NCI-H524 treated with DMSO at 0.1 percent for 48 hours (cell line): ENCODE measurements at regions not wholly inside any gene's neighbourhood (a gene's known extent, or its start where the extent isn't known, plus 50 kb on each side); places are given as distances from the start of the nearest gene placed in this dataset.
"Not testable (repeated sequence)": the region's sequence is repeated elsewhere in the genome, so short reads cannot be mapped to it uniquely, and the experiment has no call there.

ENCODE experiments used
- DNase-seq: peaks from one replicate; lab custom pipeline; 2025; lab: John Stamatoyannopoulos, UW

DNA sequence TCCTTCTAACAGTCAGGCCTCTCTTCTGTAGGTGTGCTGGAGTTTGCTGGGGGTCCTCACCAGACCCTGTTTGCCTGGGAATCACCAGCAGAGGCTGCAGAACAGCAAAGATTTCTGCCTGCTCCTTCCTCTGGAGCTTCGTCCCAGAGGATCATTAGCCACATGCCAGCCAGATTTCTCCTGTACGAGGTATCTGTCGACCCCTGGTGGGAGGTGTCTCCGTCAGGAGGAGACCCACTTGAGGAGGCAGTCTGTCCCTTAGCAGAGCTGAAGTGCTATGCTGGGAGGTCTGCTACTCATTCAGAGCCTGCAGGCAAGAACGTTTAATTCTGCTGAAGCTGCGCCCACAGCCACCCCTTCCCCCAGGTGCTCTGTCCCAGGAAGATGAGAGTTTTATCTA lies 611.1 kb upstream of the COBL start:
- no peak for DNase-seq

DNA sequence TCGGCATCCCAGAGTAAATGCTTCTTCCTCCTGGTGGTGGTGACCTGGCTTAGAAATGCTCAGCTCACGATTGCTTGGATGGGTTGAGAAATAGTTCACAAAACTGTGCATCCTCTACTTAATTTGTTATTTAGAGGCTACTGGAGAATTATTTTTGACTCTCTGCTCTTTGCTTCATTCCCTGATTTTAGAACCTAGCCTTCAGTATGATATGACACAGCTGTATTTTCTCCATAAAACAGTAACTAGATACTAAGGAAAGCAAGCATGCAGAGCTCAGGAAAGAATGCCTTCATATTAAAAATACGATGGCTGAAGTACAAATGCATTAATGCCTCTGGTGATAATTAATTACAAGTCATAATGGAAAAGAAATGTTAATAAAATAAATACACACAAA lies 602.0 kb upstream of the COBL start:
- no peak for DNase-seq

DNA sequence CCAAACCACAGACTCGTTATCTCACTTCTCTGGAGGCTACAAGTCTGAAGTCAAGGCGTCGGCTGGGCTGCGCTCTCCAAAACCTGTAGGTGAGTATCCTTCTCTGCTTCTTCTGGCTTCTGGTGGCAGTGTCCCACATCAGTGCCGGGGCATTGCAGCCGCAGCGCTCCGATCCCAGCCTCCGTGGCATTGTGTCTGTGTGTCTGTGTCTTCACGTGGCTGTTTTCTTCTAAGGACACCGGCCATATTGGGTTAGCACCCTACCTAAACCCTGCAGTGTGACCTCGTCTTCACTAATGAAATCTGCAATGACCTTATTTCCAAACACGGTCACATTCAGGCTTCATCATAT lies 584.9 kb upstream of the COBL start:
- DNase-seq, result no peak

DNA sequence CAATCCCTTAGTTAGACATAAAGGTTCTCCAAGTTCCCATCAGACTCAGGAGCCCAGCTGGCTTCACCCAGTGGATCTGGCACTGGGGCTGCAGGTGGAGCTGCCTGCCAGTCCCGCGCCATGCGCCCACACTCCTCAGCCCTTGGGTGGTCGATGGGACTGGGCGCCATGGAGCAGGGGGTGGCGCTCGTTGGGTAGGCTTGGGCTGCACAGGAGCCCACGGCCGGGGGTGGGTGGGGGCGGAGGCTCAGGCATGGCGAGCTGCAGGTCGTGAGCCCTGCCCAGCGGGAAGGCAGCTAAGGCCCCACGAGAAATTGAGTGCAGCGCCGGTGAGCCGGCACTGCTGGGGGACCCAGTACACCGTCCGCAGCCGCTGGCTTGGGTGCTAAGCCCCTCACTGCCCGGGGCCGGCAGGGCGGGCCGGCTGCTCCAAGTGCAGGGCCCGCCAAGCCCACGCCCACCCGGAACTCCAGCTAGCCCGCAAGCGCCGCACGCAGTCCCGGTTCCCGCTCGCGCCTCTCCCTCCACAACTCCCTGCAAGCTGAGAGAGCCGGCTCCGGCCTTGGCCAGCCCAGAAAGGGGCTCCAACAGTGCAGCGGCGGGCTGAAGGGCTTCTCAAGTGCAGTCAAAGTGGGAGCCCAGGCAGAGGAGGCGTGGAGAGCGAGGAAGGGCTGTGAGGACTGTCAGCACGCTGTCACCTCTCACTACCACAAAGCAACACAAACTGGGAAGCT lies 584.3 kb upstream of the COBL start:
- not testable (repeated sequence) for DNase-seq

DNA sequence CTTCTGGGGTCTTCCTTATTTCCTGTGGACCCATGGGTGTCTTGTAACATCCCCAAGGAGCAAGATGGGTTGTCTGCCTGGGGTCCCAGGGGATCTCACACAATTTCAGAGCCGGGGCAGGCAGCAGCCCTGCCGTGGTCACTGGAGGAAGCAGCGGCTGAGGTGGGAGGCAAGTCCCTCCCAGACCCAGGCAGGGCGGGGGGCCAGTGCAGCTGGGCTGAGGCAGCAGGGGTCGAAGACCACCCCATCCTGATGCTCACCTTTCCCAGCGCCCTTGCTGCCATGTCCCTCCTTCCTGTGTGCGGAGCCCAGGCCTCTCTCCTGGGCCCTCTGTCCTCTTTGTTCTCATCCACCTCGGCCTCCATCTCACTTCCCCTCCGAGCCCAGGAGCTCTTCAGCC lies 583.0 kb upstream of the COBL start:
- no peak for DNase-seq

DNA sequence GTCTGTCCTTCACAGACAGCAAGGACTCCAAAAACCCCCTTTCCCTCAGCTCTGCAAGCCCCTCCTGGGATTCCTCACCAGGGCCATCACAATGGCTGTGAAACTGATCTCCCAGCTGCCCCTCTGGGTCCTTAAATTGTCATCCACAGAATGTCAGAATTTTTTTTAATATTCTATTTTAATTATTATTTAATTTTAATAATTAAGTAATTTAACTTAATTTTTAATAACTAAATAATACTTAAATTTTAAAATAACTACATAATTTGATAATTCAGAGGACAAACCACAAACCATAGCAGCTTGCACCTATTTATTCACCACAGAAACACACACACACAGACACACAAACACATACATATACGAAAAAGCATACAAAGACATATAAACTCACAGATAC lies 565.8 kb upstream of the COBL start:
- DNase-seq, result no peak

DNA sequence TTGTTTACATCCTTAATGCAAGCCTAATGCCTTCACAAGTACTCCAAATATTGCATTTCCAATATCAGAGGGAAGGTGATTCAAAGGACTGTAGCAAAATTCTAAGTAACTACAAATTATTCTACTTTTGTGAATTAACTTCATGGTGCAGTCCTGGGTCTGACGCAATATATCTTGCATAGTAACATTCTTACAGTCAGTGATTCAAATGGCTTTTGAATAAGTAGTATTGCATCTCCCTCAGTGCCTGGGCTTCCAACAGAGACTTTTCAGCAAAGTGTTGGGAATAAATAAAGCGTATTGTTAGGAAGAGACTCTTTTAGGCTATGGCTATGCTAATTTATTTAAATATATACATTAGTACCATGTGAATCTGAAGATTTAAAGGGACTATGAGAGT lies 564.7 kb upstream of the COBL start:
- no peak for DNase-seq

DNA sequence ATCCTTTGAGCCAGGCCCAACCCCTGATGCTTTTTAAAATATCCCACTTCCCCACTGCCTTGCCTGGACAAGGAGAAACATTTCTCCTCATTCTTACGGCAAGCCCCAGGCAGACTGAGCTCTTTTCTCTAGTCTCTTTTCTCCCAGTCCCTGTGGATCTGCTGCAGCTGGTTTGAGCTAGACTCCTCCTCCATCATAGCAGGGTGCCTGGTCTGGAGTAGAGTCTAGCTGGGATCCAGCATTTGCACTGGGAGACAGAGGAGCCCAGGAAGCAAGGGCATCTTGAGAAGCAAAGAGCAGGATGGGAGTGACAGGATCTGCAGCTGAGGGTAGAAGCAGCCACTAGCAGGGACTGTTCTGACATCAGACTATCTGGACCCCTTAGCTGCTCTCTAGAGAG lies 562.3 kb upstream of the COBL start:
- no peak for DNase-seq

DNA sequence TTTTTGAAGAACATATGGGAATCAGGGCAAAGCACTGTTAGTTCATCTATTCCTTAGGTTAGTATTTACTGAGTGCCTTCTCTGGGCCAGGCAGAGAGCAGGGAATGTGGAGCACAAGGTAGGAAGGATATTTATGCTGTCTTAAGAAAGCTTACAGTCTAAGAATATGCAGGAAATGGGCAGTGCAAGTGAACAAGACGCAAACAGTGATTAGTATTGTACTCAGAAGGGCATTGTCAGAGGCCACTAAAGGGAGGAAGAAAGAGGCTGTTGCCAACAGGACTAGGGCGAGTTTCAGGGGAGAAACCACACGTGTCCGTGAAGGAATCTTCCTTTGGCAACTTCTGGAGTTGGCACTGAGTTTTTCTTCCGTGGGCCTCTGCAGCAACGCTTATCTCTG lies 552.8 kb upstream of the COBL start:
- DNase-seq, result no peak

DNA sequence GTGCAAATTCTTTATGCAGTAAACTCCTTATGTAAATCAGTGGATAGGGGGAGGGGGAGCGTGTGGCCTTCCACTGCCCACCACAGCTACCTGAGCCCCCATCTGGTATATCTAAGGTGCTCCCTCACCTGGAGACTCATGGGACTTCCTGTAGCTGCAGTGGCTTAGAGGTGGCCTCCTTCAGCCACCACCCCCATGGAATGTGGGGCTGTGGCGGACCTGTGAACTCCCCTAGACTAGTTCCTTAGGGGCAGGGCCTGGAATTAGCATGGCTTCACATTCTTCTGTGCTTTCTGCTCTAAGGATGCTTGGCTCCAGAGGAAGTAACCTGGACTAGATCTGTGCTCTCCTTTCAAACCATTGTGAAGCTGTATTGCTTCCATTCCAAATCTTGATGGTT lies 550.5 kb upstream of the COBL start:
- no peak for DNase-seq

DNA sequence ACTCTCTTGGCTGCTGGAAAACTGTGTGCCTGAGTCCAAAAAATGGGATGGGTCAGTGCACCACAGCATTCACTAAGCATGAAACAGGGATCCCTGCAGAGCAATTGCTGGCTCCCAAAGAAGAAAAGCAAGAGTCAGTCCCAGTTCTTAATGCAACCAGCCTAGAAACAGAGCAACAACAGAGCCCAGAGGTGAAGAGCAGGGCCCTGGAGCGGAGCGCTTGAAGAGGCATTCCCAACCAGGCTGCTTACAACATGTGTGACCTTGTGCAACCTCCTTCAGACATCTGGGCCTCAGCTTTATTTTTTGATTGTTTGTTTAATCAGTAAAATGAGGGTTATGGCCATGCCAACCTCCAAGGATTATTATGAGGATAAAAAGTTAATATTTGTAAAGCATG lies 543.7 kb upstream of the COBL start:
- DNase-seq, result no peak

DNA sequence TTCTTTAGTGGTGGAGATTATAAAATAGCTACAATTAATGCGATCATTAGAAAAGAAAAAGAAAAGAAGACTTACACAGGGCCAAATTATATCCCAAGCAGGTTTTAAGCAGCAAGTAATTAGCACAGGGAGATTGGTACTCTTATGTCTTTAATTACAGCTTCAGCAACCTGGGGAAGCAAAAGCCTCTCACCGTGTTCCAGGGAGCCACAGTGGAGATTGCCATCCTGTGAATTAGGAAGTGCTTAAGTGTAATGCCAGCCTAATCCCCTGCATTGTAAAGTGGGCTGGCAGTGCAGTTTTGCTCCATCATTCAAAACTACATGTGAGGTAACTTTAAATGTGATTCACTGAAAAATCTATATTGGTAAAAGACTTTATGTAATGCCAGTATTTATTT lies 533.5 kb upstream of the COBL start:
- peak; percentile 68 for DNase-seq

DNA sequence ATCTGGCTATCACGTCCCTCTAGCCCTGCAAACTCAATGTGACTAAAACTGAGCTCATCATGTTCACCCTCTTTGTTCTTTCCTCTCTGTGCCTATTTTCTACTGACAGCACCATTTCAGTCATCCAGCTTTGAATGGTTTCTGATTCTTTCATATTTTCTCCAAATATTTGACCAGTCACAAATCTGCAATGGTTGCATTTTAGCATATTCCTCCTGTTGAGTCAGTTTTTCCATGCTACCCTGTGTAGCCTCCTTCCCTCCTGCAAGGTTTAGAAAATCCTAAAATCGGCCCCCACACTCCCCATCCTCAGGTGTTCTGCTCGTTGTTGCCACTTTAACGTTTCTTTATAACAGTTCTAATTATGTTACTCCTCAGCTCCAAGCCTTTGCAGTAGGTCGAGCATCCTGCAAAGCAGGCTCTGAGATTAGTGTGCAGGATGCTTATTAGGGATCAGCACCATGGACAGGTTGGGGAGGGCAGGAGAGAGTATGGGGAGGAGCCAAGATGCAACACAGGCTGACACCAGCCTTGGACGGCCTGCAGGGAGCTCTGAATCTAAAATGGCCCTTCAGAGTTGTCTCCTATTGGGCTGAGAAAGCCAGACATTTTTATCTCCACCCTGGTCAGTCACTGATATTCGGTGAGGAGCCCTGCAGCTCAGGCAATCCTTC lies 531.0 kb upstream of the COBL start:
- no peak for DNase-seq

DNA sequence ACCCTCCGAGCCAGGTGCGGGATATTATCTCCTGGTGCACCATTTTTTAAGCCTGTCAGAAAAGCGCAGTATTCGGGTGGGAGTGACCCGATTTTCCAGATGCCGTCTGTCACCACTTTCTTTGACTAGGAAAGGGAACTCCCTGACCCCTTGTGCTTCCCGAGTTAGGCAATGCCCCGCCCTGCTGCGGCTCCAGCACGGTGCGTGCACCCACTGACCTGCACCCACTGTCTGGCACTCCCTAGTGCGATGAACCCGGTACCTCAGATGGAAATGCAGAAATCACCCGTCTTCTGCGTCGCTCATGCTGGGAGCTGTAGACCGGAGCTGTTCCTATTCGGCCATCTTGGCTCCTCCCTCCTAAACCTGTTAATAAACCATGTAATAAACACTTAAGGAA lies 522.5 kb upstream of the COBL start:
- DNase-seq, result not testable (repeated sequence)

DNA sequence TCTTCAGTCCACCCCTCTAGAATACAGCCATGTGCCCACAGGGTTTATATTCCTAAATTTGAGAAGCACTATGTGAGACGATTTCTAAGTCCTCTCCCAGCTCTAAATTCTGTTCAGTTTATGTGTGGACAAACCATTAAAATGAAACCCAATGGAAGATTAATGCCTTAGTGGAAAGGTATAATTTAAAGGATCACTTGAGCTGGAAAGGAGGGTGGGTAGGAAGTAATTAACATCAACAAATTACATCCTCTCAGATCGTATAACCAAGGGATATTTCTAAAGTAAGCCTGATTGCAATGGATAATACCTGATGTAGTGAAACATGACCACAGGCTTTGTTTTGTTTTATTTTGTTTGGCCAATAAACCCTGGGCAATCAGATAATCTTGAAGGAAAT lies 511.0 kb upstream of the COBL start:
- no peak for DNase-seq

DNA sequence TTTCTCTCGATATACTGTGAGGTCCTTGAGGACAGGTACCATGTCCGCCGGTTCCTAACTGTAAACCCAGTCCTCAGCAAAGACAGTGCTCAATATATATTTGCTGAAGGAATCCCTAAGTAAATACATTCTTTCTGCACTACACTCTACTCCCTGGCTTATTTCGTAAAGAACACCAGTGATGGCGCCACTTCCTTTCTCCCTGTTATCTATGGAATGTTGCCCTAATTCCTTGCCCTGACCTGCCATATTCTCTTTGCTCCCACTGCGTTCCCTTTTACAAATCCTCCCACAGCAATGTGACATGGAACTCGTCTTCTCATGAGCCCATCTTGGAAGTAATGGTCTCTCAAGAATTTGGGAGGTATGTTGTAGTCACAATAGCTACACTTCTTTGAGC lies 507.4 kb upstream of the COBL start:
- no peak for DNase-seq

DNA sequence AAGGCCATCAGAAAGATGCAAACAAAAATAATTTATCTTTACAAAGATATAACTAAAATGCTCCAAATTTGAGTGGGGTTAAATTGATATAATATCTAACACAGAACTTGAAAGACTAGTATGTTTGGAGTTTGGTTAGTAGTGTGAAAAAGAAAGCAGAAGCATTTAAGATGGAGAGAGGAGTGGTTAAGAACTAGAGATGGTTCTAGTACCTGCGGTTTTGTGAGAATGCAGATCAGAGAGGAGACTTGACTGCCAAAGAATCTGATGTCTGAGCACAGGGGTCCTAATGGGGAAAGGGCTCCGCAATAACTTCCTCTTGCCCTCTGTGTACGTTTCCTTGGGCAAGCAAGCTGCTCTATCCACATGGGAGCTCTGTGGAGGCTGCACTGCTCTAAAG lies 506.8 kb upstream of the COBL start:
- no peak for DNase-seq

DNA sequence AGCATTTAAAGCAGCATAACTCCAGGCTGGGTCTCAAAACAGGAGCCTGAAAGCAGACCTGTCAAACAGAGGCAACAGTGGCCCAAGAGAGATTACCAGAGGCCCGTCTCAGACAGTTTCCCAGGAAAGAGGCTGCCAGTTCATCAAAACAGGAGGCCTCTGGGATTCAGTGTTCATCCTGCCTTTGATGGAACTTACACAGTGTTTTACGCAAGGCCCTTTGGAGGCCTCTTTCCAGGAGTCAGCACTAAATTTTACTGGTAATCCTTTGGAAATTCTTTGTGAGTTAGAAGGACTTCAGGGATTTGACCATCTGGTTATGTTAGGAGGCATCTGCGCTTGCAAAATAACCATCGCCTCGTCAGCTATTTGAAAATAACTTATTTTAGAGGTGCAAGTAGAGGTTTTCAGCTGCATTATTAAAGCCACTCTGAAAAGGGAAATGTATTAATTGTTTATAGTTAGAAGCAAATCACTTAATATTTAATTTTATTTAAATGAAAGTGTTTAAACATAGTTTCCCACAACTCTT lies 501.2 kb upstream of the COBL start:
- DNase-seq, result peak; percentile 65

DNA sequence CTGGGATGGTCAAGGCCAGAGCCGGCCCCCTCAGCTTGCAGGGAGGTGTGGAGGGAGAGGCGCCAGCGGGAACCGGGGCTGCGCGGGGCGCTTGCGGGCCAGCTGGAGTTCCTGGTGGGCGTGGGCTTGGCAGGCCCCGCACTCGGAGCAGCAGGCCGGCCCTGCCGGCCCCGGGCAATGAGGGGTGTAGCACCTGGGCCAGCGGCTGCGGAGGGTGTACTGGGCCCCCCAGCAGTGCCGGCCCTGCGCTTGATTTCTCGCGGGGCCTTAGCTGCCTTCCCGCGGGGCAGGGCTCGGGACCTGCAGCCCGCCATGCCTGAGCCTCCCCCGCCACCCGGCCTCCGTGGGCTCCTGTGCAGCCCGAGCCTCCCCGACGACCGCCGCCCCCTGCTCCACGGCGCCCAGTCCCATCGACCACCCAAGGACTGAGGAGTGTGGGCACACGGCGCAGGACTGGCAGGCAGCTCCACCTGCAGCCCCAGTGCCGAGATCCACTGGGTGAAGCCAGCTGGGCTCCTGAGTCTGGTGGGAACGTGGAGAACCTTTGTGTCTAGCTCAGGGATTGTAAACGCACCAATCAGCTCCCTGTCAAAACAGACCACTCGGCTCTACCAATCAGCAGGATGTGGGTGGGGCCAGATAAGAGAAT lies 489.3 kb upstream of the COBL start:
- DNase-seq, result not testable (repeated sequence)

DNA sequence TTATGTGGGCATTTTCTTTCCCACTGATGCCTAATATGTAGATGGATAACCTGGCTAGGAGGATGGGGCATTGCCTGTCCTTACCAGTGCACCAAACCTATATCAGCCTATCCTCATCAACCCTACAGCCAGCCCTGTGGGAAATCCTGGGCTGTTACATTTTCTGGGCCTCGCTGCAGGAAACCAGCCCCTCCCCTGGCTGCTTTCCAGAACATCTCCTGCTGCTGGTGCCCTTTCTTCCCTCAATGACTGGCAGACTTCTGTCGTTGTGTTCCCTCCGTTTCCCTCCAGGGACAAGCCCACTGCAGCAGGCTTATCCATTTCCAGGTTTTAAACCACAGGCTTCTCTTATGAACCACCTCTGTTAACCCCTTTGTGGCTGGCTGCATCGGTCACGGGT lies 486.1 kb upstream of the COBL start:
- no peak for DNase-seq

DNA sequence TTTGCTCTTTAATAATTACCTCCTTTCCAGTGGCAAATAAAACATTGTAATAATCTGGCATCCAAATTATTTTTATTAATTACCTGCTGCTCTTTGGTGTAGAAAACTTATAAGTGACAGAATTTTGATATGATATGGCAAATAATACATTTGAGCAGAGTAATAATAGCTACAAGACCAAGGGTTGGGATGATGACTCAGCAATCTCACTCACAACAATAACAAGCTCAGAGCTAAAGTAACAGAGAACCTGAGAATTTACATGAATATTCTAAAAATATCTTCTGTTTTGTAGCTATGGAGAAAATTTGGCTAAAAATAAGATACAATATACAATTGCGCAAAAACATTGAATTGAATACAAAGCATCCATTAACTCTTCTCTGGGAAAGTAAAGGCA lies 480.8 kb upstream of the COBL start:
- no peak for DNase-seq

DNA sequence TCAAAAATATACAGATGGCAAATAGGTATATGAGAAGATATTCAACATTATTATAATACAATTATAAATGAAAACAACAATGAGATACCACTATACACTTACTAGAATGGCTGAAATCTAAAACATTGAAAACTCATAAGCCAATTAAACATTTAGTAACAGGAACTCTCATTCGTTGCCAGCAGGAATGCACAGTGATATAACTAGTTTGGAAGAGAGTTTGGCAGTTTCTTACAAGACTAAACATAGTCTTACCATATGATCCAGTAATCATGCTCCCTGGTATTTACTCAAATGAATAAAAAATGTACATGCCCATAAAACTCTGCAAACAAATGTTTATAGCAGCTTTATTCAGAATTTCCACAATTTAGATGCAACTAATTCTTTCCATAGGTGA lies 476.2 kb upstream of the COBL start:
- no peak for DNase-seq

DNA sequence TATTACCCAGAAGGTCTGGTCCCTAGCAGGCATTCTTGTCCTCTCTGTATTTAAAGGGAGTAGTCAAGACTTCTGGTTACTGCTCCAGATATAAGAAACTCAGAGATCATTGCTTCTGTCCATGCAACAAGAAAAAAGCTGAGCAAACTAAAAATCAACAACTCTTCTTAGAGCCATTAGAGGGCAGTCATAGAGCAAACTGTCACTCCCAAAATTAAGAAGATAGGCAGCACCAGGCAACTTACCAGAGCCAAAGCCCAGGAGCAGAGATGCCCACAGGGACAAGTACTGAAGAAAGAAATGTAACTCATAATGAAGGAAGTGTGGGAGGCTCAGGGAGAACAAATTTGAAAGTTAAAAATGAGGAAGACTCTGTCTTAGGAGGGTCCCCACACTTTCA lies 472.9 kb upstream of the COBL start:
- no peak for DNase-seq
